ENCODE measurements at regions not wholly inside any gene's neighbourhood (a gene's known extent, or its start where the extent isn't known, plus 50 kb on each side); places are given as distances from the start of the nearest gene placed in this dataset.
"Not testable (repeated sequence)": the region's sequence is repeated elsewhere in the genome, so short reads cannot be mapped to it uniquely, and the experiment has no call there.

- H3K9me3 ChIP-seq (ENCODE audit: insufficient read depth, low read length, severe bottlenecking), result no peaks in the 10 kb centered on the region
- no peak for DNase-seq
- H3K9ac ChIP-seq (ENCODE audit: low read depth, low read length), result no peak overlapping the region
- H3K36me3 ChIP-seq (ENCODE audit: insufficient read depth, low read length), result no peaks in the 10 kb centered on the region
- H3K27ac ChIP-seq (ENCODE audit: low read length), result no peak overlapping the region
- H3K4me1 ChIP-seq (ENCODE audit: insufficient read depth, low read length), result no peaks in the 10 kb centered on the region
- no peak overlapping the region for H3K4me2 ChIP-seq (ENCODE audit: insufficient read depth, low read length)
- H3K4me3 ChIP-seq (ENCODE audit: low read depth in 1 of 2, low read length in 2 of 2), result no peak overlapping the region
- no peak overlapping the region for H2AFZ ChIP-seq (ENCODE audit: low read depth, low read length)
- H4K20me1 ChIP-seq (ENCODE audit: insufficient read depth, low read length), result no peaks in the 10 kb centered on the region
- TF ChIP-seq EZH2 (IDR thresholded peaks at IDR 0.05; ENCODE audit: borderline replicate concordance, low read depth, low read length, severe bottlenecking), result no peak
- TF ChIP-seq CTCF (IDR thresholded peaks at IDR 0.05; ENCODE audit: borderline replicate concordance, extremely low read depth, low read length, poor library complexity, severe bottlenecking), result no peak
- no peaks in the 10 kb centered on the region for H3K27me3 ChIP-seq (ENCODE audit: insufficient read depth, low read length, poor library complexity)
- H3K79me2 ChIP-seq (ENCODE audit: insufficient read depth, low read length), result no peaks in the 10 kb centered on the region
- no peak for ATAC-seq (ENCODE audit: insufficient read depth, low read depth)
Observed at GRCh38 chr6:67882436-67883311, 752.4 kb upstream of the ADGRB3 start.

DNA sequence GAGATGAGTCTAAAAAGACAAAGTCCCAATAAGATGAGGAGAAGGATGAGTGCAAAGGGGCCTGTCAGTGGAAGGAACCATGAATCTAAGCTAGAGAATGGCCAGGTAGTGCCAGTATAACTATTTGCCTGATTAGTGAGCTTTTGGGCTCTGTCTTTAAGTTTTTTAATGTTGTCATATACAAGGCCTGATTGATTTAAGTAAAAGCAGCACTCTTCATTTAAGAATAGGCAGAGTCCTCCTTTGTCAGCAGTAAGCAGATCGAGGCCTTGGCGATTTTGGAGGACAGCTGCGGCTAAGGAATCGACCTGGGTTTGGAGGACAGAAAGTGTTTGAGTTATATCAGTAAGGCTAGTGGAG is 753.4 kb upstream of the ADGRB3 start:
- ATAC-seq (ENCODE audit: insufficient read depth, low read depth) (no peak), DNase-seq (no peak)
- no peak overlapping the region for H3K4me3 ChIP-seq (ENCODE audit: low read depth in 1 of 2, low read length in 2 of 2)
- TF ChIP-seq EZH2 (IDR thresholded peaks at IDR 0.05; ENCODE audit: borderline replicate concordance, low read depth, low read length, severe bottlenecking), result no peak
- no peak for TF ChIP-seq CTCF (IDR thresholded peaks at IDR 0.05; ENCODE audit: borderline replicate concordance, extremely low read depth, low read length, poor library complexity, severe bottlenecking)
- H3K9ac ChIP-seq (ENCODE audit: low read depth, low read length), result no peak overlapping the region
- H3K9me3 ChIP-seq (ENCODE audit: insufficient read depth, low read length, severe bottlenecking), result no peaks in the 10 kb centered on the region
- no peak overlapping the region for H3K4me2 ChIP-seq (ENCODE audit: insufficient read depth, low read length)
- no peaks in the 10 kb centered on the region for H3K27me3 ChIP-seq (ENCODE audit: insufficient read depth, low read length, poor library complexity)
- H2AFZ ChIP-seq (ENCODE audit: low read depth, low read length), result no peak overlapping the region
- H3K36me3 ChIP-seq (ENCODE audit: insufficient read depth, low read length), result no peaks in the 10 kb centered on the region
- no peaks in the 10 kb centered on the region for H3K4me1 ChIP-seq (ENCODE audit: insufficient read depth, low read length)
- H4K20me1 ChIP-seq (ENCODE audit: insufficient read depth, low read length), result no peaks in the 10 kb centered on the region
- no peak overlapping the region for H3K27ac ChIP-seq (ENCODE audit: low read length)
- H3K79me2 ChIP-seq (ENCODE audit: insufficient read depth, low read length), result no peaks in the 10 kb centered on the region

- TF ChIP-seq CTCF (IDR thresholded peaks at IDR 0.05; ENCODE audit: borderline replicate concordance, extremely low read depth, low read length, poor library complexity, severe bottlenecking), result no peak
- TF ChIP-seq EZH2 (IDR thresholded peaks at IDR 0.05; ENCODE audit: borderline replicate concordance, low read depth, low read length, severe bottlenecking), result no peak
- Histone ChIP-seq H3K27ac (ENCODE audit: low read length) (no peak overlapping the region), H2AFZ (ENCODE audit: low read depth, low read length) (no peak overlapping the region)
Observed at GRCh38 chr6:67880939-67881705, 754.0 kb upstream of the ADGRB3 start.

GRCh38 chr6:67880343-67880742 is 754.7 kb upstream of the ADGRB3 start:
- not testable (repeated sequence) for H3K9ac ChIP-seq (ENCODE audit: low read depth, low read length); H2AFZ ChIP-seq (ENCODE audit: low read depth, low read length); H3K27ac ChIP-seq (ENCODE audit: low read length); H3K4me3 ChIP-seq (ENCODE audit: low read depth in 1 of 2, low read length in 2 of 2); H3K36me3 ChIP-seq (ENCODE audit: insufficient read depth, low read length); DNase-seq; H4K20me1 ChIP-seq (ENCODE audit: insufficient read depth, low read length); H3K9me3 ChIP-seq (ENCODE audit: insufficient read depth, low read length, severe bottlenecking); H3K79me2 ChIP-seq (ENCODE audit: insufficient read depth, low read length); H3K4me1 ChIP-seq (ENCODE audit: insufficient read depth, low read length); H3K27me3 ChIP-seq (ENCODE audit: insufficient read depth, low read length, poor library complexity); ATAC-seq (ENCODE audit: insufficient read depth, low read depth); H3K4me2 ChIP-seq (ENCODE audit: insufficient read depth, low read length)

More at GRCh38 chr6:67880939-67881705, 754.0 kb upstream of the ADGRB3 start:
- Histone ChIP-seq H3K9me3 (ENCODE audit: insufficient read depth, low read length, severe bottlenecking) (no peaks in the 10 kb centered on the region), H4K20me1 (ENCODE audit: insufficient read depth, low read length) (no peaks in the 10 kb centered on the region), H3K36me3 (ENCODE audit: insufficient read depth, low read length) (no peaks in the 10 kb centered on the region), H3K4me2 (ENCODE audit: insufficient read depth, low read length) (no peak overlapping the region), H3K4me1 (ENCODE audit: insufficient read depth, low read length) (no peaks in the 10 kb centered on the region), H3K79me2 (ENCODE audit: insufficient read depth, low read length) (no peaks in the 10 kb centered on the region), H3K27me3 (ENCODE audit: insufficient read depth, low read length, poor library complexity) (no peaks in the 10 kb centered on the region), H3K4me3 (ENCODE audit: low read depth in 1 of 2, low read length in 2 of 2) (no peak overlapping the region), H3K9ac (ENCODE audit: low read depth, low read length) (no peak overlapping the region)
- no peak for DNase-seq
- ATAC-seq (ENCODE audit: insufficient read depth, low read depth), result no peak

GRCh38 chr6:67879928-67880327 is 755.2 kb upstream of the ADGRB3 start:
- not testable (repeated sequence) for ATAC-seq (ENCODE audit: insufficient read depth, low read depth); H3K4me1 ChIP-seq (ENCODE audit: insufficient read depth, low read length); H3K79me2 ChIP-seq (ENCODE audit: insufficient read depth, low read length); H4K20me1 ChIP-seq (ENCODE audit: insufficient read depth, low read length); H3K4me2 ChIP-seq (ENCODE audit: insufficient read depth, low read length); H3K27me3 ChIP-seq (ENCODE audit: insufficient read depth, low read length, poor library complexity); H3K4me3 ChIP-seq (ENCODE audit: low read depth in 1 of 2, low read length in 2 of 2); H3K9me3 ChIP-seq (ENCODE audit: insufficient read depth, low read length, severe bottlenecking); H3K27ac ChIP-seq (ENCODE audit: low read length); H3K9ac ChIP-seq (ENCODE audit: low read depth, low read length); DNase-seq; H2AFZ ChIP-seq (ENCODE audit: low read depth, low read length); H3K36me3 ChIP-seq (ENCODE audit: insufficient read depth, low read length)
